Neural cell (in vitro differentiated cells): ENCODE measurements at regions not wholly inside any gene's neighbourhood (a gene's known extent, or its start where the extent isn't known, plus 50 kb on each side); places are given as distances from the start of the nearest gene placed in this dataset.
A peak's percentile ranks its signal among the peaks of the same experiment; 100 is the strongest.

Experiments used
- H2AFZ ChIP-seq: fragments of 200-600, 300-800 bp; sonication (generic), shearing (Covaris generic); 2 replicates; pipeline ENCODE4 v1.6.0; 2014; ENCODE audit warnings: low read depth, mild to moderate bottlenecking, antibody characterized with exemption, low read length, moderate library complexity
- H3F3A ChIP-seq: fragments of 200-600 bp; shearing (Covaris generic); 2 replicates; pipeline ENCODE4 v1.6.1; 2016; ENCODE audit warnings: mild to moderate bottlenecking, moderate library complexity, mixed read lengths, antibody characterized with exemption, low read length; ENCODE audit not compliant: insufficient read depth, poor library complexity, severe bottlenecking
- H3K27ac ChIP-seq: fragments of 200-600, 300-800 bp; sonication (generic), shearing (Covaris generic); 2 replicates; pipeline ENCODE4 v1.5.1; 2014; ENCODE audit warnings: mild to moderate bottlenecking, low read length, moderate library complexity
- H3K27me3 ChIP-seq: fragments of 300-800, 200-600 bp; sonication (generic), shearing (Covaris generic); 2 replicates; pipeline ENCODE4 v1.6.0; 2014; ENCODE audit warnings: mild to moderate bottlenecking, low read depth, low read length, moderate library complexity; ENCODE audit not compliant: insufficient read depth
- H3K36me3 ChIP-seq: fragments of 300-800, 200-600 bp; sonication (generic), shearing (Covaris generic); 2 replicates; pipeline ENCODE4 v1.5.1; 2014; ENCODE audit warnings: mild to moderate bottlenecking, antibody characterized with exemption, low read length, moderate library complexity; ENCODE audit not compliant: insufficient read depth
- H3K4me2 ChIP-seq: fragments of 300-800, 200-600 bp; sonication (generic), shearing (Covaris generic); 2 replicates; pipeline ENCODE4 v1.6.0; 2014; ENCODE audit warnings: mild to moderate bottlenecking, low read length
- H3K4me3 ChIP-seq: fragments of 300-800, 200-600 bp; sonication (generic), shearing (Covaris generic); 2 replicates; pipeline ENCODE4 v1.5.1; 2014; ENCODE audit warnings: mild to moderate bottlenecking, low read length, moderate library complexity
- H3K79me2 ChIP-seq: fragments of 200-600 bp; shearing (Covaris generic); replicated peaks from 2 replicates; pipeline ENCODE4 v1.6.0; 2014; ENCODE audit warnings: mild to moderate bottlenecking, low read length, moderate library complexity; ENCODE audit not compliant: insufficient read depth
- H3K9ac ChIP-seq: fragments of 300-800, 200-600 bp; sonication (generic), shearing (Covaris generic); 2 replicates; pipeline ENCODE4 v1.6.1; 2016; ENCODE audit warnings: mild to moderate bottlenecking, low read length, mixed read lengths
- H3K9me2 ChIP-seq: fragments of 200-600 bp; shearing (Covaris generic); 2 replicates; pipeline ENCODE4 v1.6.1; 2016; ENCODE audit warnings: mild to moderate bottlenecking, low read length, mixed read lengths; ENCODE audit not compliant: insufficient read depth
- H3K9me3 ChIP-seq: fragments of 200-600, 300-800 bp; sonication (generic), shearing (Covaris generic); 2 replicates; pipeline ENCODE4 v1.6.1; 2016; ENCODE audit warnings: mild to moderate bottlenecking, mixed run types, low read length, moderate library complexity, mixed read lengths
- H4K20me1 ChIP-seq: fragments of 200-600 bp; shearing (Covaris generic); 2 replicates; pipeline ENCODE4 v1.6.1; 2016; ENCODE audit warnings: mild to moderate bottlenecking, mixed run types; ENCODE audit not compliant: insufficient read depth
- EP300 ChIP-seq: fragments of 450-650 bp; conservative IDR thresholded peaks from 2 replicates; pipeline ENCODE4 v1.6.1; 2014; ENCODE audit warnings: antibody characterized with exemption, mild to moderate bottlenecking, moderate library complexity; ENCODE audit not compliant: poor library complexity, severe bottlenecking
- EZH2 ChIP-seq: fragments of 200-600, 300-800 bp; shearing (Covaris generic), sonication (generic); IDR thresholded peaks from 2 replicates; pipeline ENCODE4 v1.6.1; 2014; ENCODE audit warnings: antibody characterized with exemption, low read length, borderline replicate concordance, mild to moderate bottlenecking; ENCODE audit not compliant: insufficient read depth, poor library complexity, severe bottlenecking
- MXI1 ChIP-seq: fragments of 450-650 bp; conservative IDR thresholded peaks from 2 replicates; pipeline ENCODE4 v1.6.1; 2014; ENCODE audit warnings: antibody characterized with exemption, mild to moderate bottlenecking; ENCODE audit not compliant: poor library complexity, severe bottlenecking
- POLR2AphosphoS5 ChIP-seq: IDR thresholded peaks from 2 replicates; pipeline ENCODE4 v1.6.1; 2012
- RAD21 ChIP-seq: fragments of 450-650 bp; conservative IDR thresholded peaks from 2 replicates; pipeline ENCODE4 v1.6.1; 2014; ENCODE audit warnings: antibody characterized with exemption, mild to moderate bottlenecking, moderate library complexity
- SMC3 ChIP-seq: fragments of 450-650 bp; conservative IDR thresholded peaks from 2 replicates; pipeline ENCODE4 v1.6.1; 2014; ENCODE audit warnings: antibody characterized with exemption, mild to moderate bottlenecking, moderate library complexity; ENCODE audit not compliant: poor library complexity
- TAF1 ChIP-seq: IDR thresholded peaks from 2 replicates; pipeline ENCODE4 v1.6.1; 2012; ENCODE audit warnings: low read depth
- TF ChIP-seq, protein P1 (sequence below): IDR thresholded peaks from 2 replicates; pipeline ENCODE4 v1.6.1; 2012; ENCODE audit warnings: borderline replicate concordance
- TF ChIP-seq, protein P2 (sequence below): fragments of 450-650 bp; IDR thresholded peaks from 2 replicates; pipeline ENCODE4 v1.5.1; 2014; ENCODE audit warnings: antibody characterized with exemption, mild to moderate bottlenecking, moderate library complexity; ENCODE audit not compliant: poor library complexity, severe bottlenecking

DNA sequence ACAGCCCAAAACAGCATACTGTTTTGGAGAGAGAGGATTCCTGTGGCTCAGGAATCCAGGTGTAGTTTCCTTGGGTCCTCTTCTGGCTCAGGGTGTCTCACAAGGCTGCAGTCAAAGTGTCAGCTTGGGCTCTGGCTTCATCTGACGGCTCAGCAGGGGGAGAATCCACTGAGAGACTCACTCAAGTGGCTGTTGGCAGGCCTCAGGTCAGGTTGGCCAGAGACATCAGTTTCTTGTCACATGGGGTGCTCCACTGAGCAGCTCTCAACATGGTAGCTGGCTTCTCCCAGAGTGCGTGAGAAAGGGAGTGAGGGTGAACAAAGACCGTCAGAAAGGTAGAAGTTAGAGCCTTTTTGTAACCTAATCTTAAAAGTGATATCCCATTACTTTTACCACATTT lies 168.4 kb downstream of the SOCS6 start:
- Histone ChIP-seq H3K9me3 (no peaks in the 10 kb centered on the region), H2AFZ (no peak overlapping the region), H4K20me1 (no peaks in the 10 kb centered on the region), H3K9me2 (no peaks in the 10 kb centered on the region), H3K27me3 (no peaks in the 10 kb centered on the region), H3K9ac (no peak overlapping the region), H3K36me3 (no peaks in the 10 kb centered on the region), H3K79me2 (no peaks in the 10 kb centered on the region), H3K4me2 (no peak overlapping the region), H3F3A (no peaks in the 10 kb centered on the region), H3K27ac (no peak overlapping the region), H3K4me3 (no peak overlapping the region)
- no peak for TF ChIP-seq POLR2AphosphoS5
- no peak for TF ChIP-seq MXI1
- TF ChIP-seq, protein P1, sequence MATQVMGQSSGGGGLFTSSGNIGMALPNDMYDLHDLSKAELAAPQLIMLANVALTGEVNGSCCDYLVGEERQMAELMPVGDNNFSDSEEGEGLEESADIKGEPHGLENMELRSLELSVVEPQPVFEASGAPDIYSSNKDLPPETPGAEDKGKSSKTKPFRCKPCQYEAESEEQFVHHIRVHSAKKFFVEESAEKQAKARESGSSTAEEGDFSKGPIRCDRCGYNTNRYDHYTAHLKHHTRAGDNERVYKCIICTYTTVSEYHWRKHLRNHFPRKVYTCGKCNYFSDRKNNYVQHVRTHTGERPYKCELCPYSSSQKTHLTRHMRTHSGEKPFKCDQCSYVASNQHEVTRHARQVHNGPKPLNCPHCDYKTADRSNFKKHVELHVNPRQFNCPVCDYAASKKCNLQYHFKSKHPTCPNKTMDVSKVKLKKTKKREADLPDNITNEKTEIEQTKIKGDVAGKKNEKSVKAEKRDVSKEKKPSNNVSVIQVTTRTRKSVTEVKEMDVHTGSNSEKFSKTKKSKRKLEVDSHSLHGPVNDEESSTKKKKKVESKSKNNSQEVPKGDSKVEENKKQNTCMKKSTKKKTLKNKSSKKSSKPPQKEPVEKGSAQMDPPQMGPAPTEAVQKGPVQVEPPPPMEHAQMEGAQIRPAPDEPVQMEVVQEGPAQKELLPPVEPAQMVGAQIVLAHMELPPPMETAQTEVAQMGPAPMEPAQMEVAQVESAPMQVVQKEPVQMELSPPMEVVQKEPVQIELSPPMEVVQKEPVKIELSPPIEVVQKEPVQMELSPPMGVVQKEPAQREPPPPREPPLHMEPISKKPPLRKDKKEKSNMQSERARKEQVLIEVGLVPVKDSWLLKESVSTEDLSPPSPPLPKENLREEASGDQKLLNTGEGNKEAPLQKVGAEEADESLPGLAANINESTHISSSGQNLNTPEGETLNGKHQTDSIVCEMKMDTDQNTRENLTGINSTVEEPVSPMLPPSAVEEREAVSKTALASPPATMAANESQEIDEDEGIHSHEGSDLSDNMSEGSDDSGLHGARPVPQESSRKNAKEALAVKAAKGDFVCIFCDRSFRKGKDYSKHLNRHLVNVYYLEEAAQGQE, result no peak

DNA sequence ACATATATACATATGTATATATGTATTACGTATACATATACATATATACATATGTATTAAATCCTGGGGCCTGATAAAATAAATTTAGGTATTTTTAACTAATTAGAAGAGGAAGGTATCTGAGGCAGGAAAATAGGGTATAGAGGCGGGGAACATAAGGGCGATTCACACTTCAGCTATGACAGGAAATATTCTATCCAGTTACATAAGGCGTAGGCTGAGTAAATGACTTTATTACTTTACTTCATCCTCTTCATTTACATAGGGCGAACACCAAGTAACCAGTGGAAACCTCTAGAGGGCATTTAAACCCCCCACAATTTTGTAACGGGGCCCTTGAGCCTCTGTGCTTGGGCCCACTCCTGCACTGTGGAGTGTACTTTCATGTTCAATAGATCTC lies 167.5 kb downstream of the SOCS6 start:
- Histone ChIP-seq H3K9ac (no peak overlapping the region), H3K4me3 (no peak overlapping the region), H3F3A (no peaks in the 10 kb centered on the region), H3K9me3 (no peaks in the 10 kb centered on the region), H3K27ac (no peak overlapping the region), H3K79me2 (no peaks in the 10 kb centered on the region), H2AFZ (no peak overlapping the region), H4K20me1 (no peaks in the 10 kb centered on the region), H3K4me2 (no peak overlapping the region), H3K36me3 (no peaks in the 10 kb centered on the region), H3K9me2 (no peaks in the 10 kb centered on the region), H3K27me3 (no peaks in the 10 kb centered on the region)
- no peak for TF ChIP-seq MXI1
- TF ChIP-seq TAF1, result no peak

DNA sequence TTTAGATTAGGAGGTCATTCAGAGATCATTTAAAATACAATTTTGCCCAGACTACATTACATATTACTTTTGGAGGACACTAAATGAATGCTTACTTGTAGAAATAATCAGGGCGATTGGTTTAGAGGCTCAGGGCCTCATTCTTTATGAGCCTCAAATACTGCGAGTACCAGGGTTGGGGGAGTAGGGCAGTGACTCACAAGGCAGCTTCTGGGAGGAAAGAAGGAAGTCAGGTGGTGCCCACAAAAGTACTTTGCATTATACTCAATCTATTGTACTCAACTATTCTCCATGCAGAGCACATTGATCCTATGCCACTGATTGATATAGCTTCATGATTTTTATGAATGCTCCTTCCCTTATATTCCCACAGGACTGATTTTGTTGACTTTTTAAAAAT lies 166.9 kb downstream of the SOCS6 start:
- no peaks in the 10 kb centered on the region for H3K79me2 ChIP-seq
- H3K9ac ChIP-seq, result no peak overlapping the region
- H4K20me1 ChIP-seq, result no peaks in the 10 kb centered on the region
- H3F3A ChIP-seq, result no peaks in the 10 kb centered on the region
- H3K4me2 ChIP-seq, result no peak overlapping the region
- H3K9me2 ChIP-seq, result no peaks in the 10 kb centered on the region
- H3K4me3 ChIP-seq, result no peak overlapping the region
- H3K36me3 ChIP-seq, result no peaks in the 10 kb centered on the region
- no peak for TF ChIP-seq EP300
- no peak overlapping the region for H2AFZ ChIP-seq
- no peaks in the 10 kb centered on the region for H3K9me3 ChIP-seq
- no peaks in the 10 kb centered on the region for H3K27me3 ChIP-seq
- H3K27ac ChIP-seq, result no peak overlapping the region

DNA sequence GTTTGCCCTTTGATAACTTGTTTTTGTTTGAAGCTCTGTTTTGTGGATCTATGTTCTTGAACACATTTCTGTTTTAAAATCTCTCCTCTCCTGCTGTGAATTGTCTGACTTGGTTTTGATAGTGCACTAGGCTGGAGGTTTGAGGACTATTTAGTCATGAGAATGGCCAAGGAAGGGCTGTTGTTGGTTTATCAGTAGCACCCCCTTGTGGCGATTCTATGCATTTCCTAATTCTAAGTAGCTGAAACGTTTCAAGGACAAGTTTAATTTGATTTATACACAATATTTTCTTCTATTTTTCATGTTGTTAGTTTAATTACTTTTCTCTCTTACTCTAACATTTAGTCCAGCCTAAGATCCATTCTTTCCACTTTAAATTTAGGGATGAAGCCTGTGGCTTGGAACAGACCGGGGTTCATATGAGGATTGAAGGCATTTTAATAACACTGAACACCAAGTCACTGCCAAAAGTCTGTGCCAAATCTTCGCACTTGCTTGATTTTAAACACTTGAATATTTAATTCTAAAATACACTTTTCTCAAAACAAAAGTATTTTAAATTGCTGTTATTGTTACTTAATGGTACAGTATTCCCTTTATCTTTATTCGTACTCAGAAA lies 166.0 kb downstream of the SOCS6 start:
- no peaks in the 10 kb centered on the region for H3K79me2 ChIP-seq
- H3K27me3 ChIP-seq, result no peaks in the 10 kb centered on the region
- no peak overlapping the region for H3K4me3 ChIP-seq
- H3K36me3 ChIP-seq, result no peaks in the 10 kb centered on the region
- H3K9me2 ChIP-seq, result no peaks in the 10 kb centered on the region
- H3F3A ChIP-seq, result no peaks in the 10 kb centered on the region
- H3K9me3 ChIP-seq, result no peaks in the 10 kb centered on the region
- no peak overlapping the region for H3K9ac ChIP-seq
- no peak overlapping the region for H2AFZ ChIP-seq
- no peaks in the 10 kb centered on the region for H4K20me1 ChIP-seq
- peak; percentile 83 for TF ChIP-seq SMC3
- TF ChIP-seq RAD21, result peak; percentile 84
- no peak for TF ChIP-seq TAF1
- TF ChIP-seq, protein P2, sequence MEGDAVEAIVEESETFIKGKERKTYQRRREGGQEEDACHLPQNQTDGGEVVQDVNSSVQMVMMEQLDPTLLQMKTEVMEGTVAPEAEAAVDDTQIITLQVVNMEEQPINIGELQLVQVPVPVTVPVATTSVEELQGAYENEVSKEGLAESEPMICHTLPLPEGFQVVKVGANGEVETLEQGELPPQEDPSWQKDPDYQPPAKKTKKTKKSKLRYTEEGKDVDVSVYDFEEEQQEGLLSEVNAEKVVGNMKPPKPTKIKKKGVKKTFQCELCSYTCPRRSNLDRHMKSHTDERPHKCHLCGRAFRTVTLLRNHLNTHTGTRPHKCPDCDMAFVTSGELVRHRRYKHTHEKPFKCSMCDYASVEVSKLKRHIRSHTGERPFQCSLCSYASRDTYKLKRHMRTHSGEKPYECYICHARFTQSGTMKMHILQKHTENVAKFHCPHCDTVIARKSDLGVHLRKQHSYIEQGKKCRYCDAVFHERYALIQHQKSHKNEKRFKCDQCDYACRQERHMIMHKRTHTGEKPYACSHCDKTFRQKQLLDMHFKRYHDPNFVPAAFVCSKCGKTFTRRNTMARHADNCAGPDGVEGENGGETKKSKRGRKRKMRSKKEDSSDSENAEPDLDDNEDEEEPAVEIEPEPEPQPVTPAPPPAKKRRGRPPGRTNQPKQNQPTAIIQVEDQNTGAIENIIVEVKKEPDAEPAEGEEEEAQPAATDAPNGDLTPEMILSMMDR, result peak; percentile 85
- no peak for TF ChIP-seq EZH2
- no peak overlapping the region for H3K4me2 ChIP-seq
- no peak overlapping the region for H3K27ac ChIP-seq
